Thymus (tissue), 11 donors: ENCODE measurements at regions not wholly inside any gene's neighbourhood (a gene's known extent, or its start where the extent isn't known, plus 50 kb on each side); places are given as distances from the start of the nearest gene placed in this dataset.

ENCODE experiments used
- DNase-seq, 9 donors: peaks; one replicate each; pipeline ENCODE4 v3.0.0-alpha.2; 2013; ENCODE audit warnings: low spot score in 9 of 9, low read depth in 6 of 9, missing footprints in 1 of 9
- H3K27ac ChIP-seq, 2 donors: one replicate each; pipeline ENCODE4 v1.5.1; 2013; ENCODE audit warnings: control low read depth in 1 of 2, low read depth in 1 of 2, low read length in 1 of 2, mild to moderate bottlenecking in 1 of 2, moderate library complexity in 1 of 2
- H3K27me3 ChIP-seq, 2 donors: one replicate each; pipeline ENCODE4 v1.5.1; 2013; ENCODE audit warnings: low read length in 1 of 2; ENCODE audit not compliant: control insufficient read depth in 2 of 2, insufficient read depth in 1 of 2
- H3K36me3 ChIP-seq, 2 donors: one replicate each; pipeline ENCODE4 v1.5.1; 2013; ENCODE audit warnings: low read length in 1 of 2, mild to moderate bottlenecking in 1 of 2, moderate library complexity in 1 of 2; ENCODE audit not compliant: control insufficient read depth in 2 of 2, insufficient read depth in 2 of 2
- H3K4me1 ChIP-seq, 2 donors: one replicate each; pipeline ENCODE4 v1.5.1; 2013; ENCODE audit warnings: low read length in 2 of 2; ENCODE audit not compliant: control insufficient read depth in 2 of 2, insufficient read depth in 2 of 2
- H3K4me3 ChIP-seq, 2 donors: one replicate each; pipeline ENCODE4 v1.5.1; 2013; ENCODE audit warnings: low read length in 2 of 2, control low read depth in 1 of 2, mild to moderate bottlenecking in 1 of 2
- H3K9me3 ChIP-seq, 2 donors: one replicate each; pipeline ENCODE4 v1.5.1; 2013; ENCODE audit warnings: low read length in 1 of 2, mild to moderate bottlenecking in 1 of 2; ENCODE audit not compliant: control insufficient read depth in 2 of 2, insufficient read depth in 1 of 2
- WGBS: extraction: QIAGEN DNeasy Blood & Tissue Kit; methylation state at CpG from one replicate; pipeline ENCODE4 v1.1.7; 2013; 5-methylcytosine and 5-hydroxymethylcytosine counted together
- donor health status: healthy.

GRCh38 chr15:69784798-69785566 is 312.7 kb downstream of the TLE3 start:
- Histone ChIP-seq H3K4me1 (peaks cover 7 to 24% of the 10 kb centered on the region in 2 donors), H3K4me3 (no peak overlapping the region), H3K27me3 (peaks cover 0 to 5% of the 10 kb centered on the region in 2 donors), H3K36me3 (no peaks in the 10 kb centered on the region), H3K27ac (no peak overlapping the region), H3K9me3 (no peaks in the 10 kb centered on the region)
- no peak for DNase-seq
- WGBS, result 96% methylated on average over 5 of the region's 5 CpGs

GRCh38 chr15:69786136-69786701 is 311.5 kb downstream of the TLE3 start:
- H3K27ac ChIP-seq, result no peak overlapping the region
- H3K4me3 ChIP-seq, result no peak overlapping the region
- DNase-seq, result no peak
- peaks cover 0 to 6% of the 10 kb centered on the region in 2 donors for H3K27me3 ChIP-seq
- H3K36me3 ChIP-seq, result no peaks in the 10 kb centered on the region
- peaks cover 7 to 21% of the 10 kb centered on the region in 2 donors for H3K4me1 ChIP-seq
- WGBS, result 94% methylated on average over 9 of the region's 9 CpGs
- peaks cover 0 to under 1% of the 10 kb centered on the region in 2 donors for H3K9me3 ChIP-seq

GRCh38 chr15:69787791-69788190 is 309.9 kb downstream of the TLE3 start:
- peaks cover 3 to 6% of the 10 kb centered on the region in 2 donors for H3K4me1 ChIP-seq
- H3K4me3 ChIP-seq, result no peak overlapping the region
- peaks cover 0 to 4% of the 10 kb centered on the region in 2 donors for H3K27me3 ChIP-seq
- WGBS, result 96% methylated on average over 4 of the region's 4 CpGs
- H3K9me3 ChIP-seq, result peaks cover 0 to 6% of the 10 kb centered on the region in 2 donors
- no peaks in the 10 kb centered on the region for H3K36me3 ChIP-seq
- DNase-seq, result no peak
- H3K27ac ChIP-seq, result no peak overlapping the region

GRCh38 chr15:69789648-69790393 is 307.9 kb downstream of the TLE3 start:
- Histone ChIP-seq H3K27ac (no peak overlapping the region), H3K4me1 (no peaks in the 10 kb centered on the region), H3K9me3 (peaks cover 0 to 6% of the 10 kb centered on the region in 2 donors), H3K4me3 (no peak overlapping the region), H3K36me3 (no peaks in the 10 kb centered on the region), H3K27me3 (peaks cover 0 to 7% of the 10 kb centered on the region in 2 donors)
- no peak for DNase-seq
- WGBS, result 93% methylated on average over 9 of the region's 9 CpGs

- WGBS, result 96% methylated on average over 12 of the region's 12 CpGs
Observed at GRCh38 chr15:69790632-69791031, 307.1 kb downstream of the TLE3 start.

GRCh38 chr15:69792823-69793222 is 304.9 kb downstream of the TLE3 start:
- no peak overlapping the region for H3K27ac ChIP-seq
- no peak for DNase-seq
- peaks cover 0 to 5% of the 10 kb centered on the region in 2 donors for H3K27me3 ChIP-seq
- peaks cover 0 to 6% of the 10 kb centered on the region in 2 donors for H3K9me3 ChIP-seq
- 97% methylated on average over 4 of the region's 4 CpGs for WGBS
- no peak overlapping the region for H3K4me3 ChIP-seq
- no peaks in the 10 kb centered on the region for H3K36me3 ChIP-seq
- H3K4me1 ChIP-seq, result peaks cover 0 to 3% of the 10 kb centered on the region in 2 donors

More at GRCh38 chr15:69790632-69791031, 307.1 kb downstream of the TLE3 start:
- Histone ChIP-seq H3K36me3 (no peaks in the 10 kb centered on the region), H3K27me3 (peaks cover 0 to 7% of the 10 kb centered on the region in 2 donors), H3K4me3 (no peak overlapping the region), H3K9me3 (peaks cover 0 to 6% of the 10 kb centered on the region in 2 donors), H3K27ac (no peak overlapping the region), H3K4me1 (peaks cover 0 to 3% of the 10 kb centered on the region in 2 donors)
- DNase-seq, result no peak

GRCh38 chr15:69793431-69793780 is 304.3 kb downstream of the TLE3 start:
- peaks cover 0 to 6% of the 10 kb centered on the region in 2 donors for H3K9me3 ChIP-seq
- no peaks in the 10 kb centered on the region for H3K36me3 ChIP-seq
- H3K4me1 ChIP-seq, result peaks cover 0 to 3% of the 10 kb centered on the region in 2 donors
- H3K27me3 ChIP-seq, result peaks cover 0 to 5% of the 10 kb centered on the region in 2 donors
- 93% methylated on average over 9 of the region's 9 CpGs for WGBS
- no peak for DNase-seq
- H3K4me3 ChIP-seq, result no peak overlapping the region
- H3K27ac ChIP-seq, result no peak overlapping the region

GRCh38 chr15:69793781-69794451 is 303.8 kb downstream of the TLE3 start:
- H3K4me3 ChIP-seq, result no peak overlapping the region
- 86% methylated on average over 9 of the region's 9 CpGs for WGBS
- DNase-seq, result no peak
- peaks cover 0 to 3% of the 10 kb centered on the region in 2 donors for H3K4me1 ChIP-seq
- no peak overlapping the region for H3K27ac ChIP-seq
- peaks cover 0 to 6% of the 10 kb centered on the region in 2 donors for H3K9me3 ChIP-seq
- H3K36me3 ChIP-seq, result no peaks in the 10 kb centered on the region
- H3K27me3 ChIP-seq, result peaks cover 0 to 5% of the 10 kb centered on the region in 2 donors
